SK-N-SH (cell line): ENCODE measurements at regions not wholly inside any gene's neighbourhood (a gene's known extent, or its start where the extent isn't known, plus 50 kb on each side); places are given as distances from the start of the nearest gene placed in this dataset.

Experiments used
- CTCF ChIA-PET: fragments of 300-600, 350-600 bp; formaldehyde crosslinking; extraction: SDS; loops from one replicate; lab custom pipeline; 2021; lab: Yijun Ruan, JAX
- POLR2A ChIA-PET: fragments of 350-600 bp; sonication (Branson Sonifier 250); formaldehyde crosslinking; extraction: SDS; loops from one replicate; lab custom pipeline; 2020; ENCODE audit warnings: antibody characterized with exemption, inconsistent platforms; lab: Yijun Ruan, JAX
- DNase-seq: peaks from one replicate; pipeline ENCODE4 v3.0.0; 2012
- H2AFZ ChIP-seq: fragments of 200-600 bp; sonication (generic); 2 replicates; pipeline ENCODE4 v1.8.1; 2016; ENCODE audit warnings: antibody characterized with exemption, mild to moderate bottlenecking, low read depth
- H3F3A ChIP-seq: fragments of 200-600 bp; sonication (generic); replicated peaks from 2 replicates; pipeline ENCODE3; 2016; ENCODE audit warnings: antibody characterized with exemption, mild to moderate bottlenecking; ENCODE audit not compliant: insufficient read depth
- H3K27ac ChIP-seq, 2 experiments: fragments of 200-500 bp in 1 of 2; fragments of 200-600 bp in 1 of 2; sonication (Bioruptor generic) in 1 of 2; sonication (generic), shearing (Covaris generic) in 1 of 2; 2 replicates each; pipeline versions ENCODE4 v1.5.1 to v1.6.1; 2014 to 2016; ENCODE audit warnings: low read depth in 2 of 2, inconsistent platforms in 1 of 2, low read length in 1 of 2, mild to moderate bottlenecking in 1 of 2, mixed read lengths in 1 of 2
- H3K27me3 ChIP-seq: fragments of 200-600 bp; sonication (generic), shearing (Covaris generic); 2 replicates; pipeline ENCODE4 v1.6.1; 2016; ENCODE audit warnings: mixed run types; ENCODE audit not compliant: insufficient read depth
- H3K36me3 ChIP-seq, 2 experiments: fragments of 200-500 bp in 1 of 2; fragments of 200-600 bp in 1 of 2; sonication (Bioruptor generic) in 1 of 2; sonication (generic) in 1 of 2; replicated peaks in 1 of 2; 2 replicates each; pipeline versions ENCODE3 to v1.5.1; 2014 to 2016; ENCODE audit warnings: low read length in 1 of 2, mild to moderate bottlenecking in 1 of 2; ENCODE audit not compliant: insufficient read depth in 2 of 2, control insufficient read depth in 1 of 2
- H3K4me1 ChIP-seq, 2 experiments: fragments of 200-500 bp in 1 of 2; fragments of 200-600 bp in 1 of 2; sonication (Bioruptor generic) in 1 of 2; sonication (generic), shearing (Covaris generic) in 1 of 2; 2 replicates each; pipeline versions ENCODE4 v1.5.1 to v1.6.1; 2014 to 2016; ENCODE audit warnings: low read depth in 1 of 2, low read length in 1 of 2, mixed run types in 1 of 2; ENCODE audit not compliant: insufficient read depth in 2 of 2, control insufficient read depth in 1 of 2
- H3K4me2 ChIP-seq: fragments of 200-600 bp; sonication (generic), shearing (Covaris generic); 2 replicates; pipeline ENCODE4 v1.6.1; 2017; ENCODE audit warnings: mixed run types
- H3K4me3 ChIP-seq, 2 experiments: fragments of 200-500 bp in 1 of 2; fragments of 200-600 bp in 1 of 2; sonication (Bioruptor generic) in 1 of 2; sonication (generic), shearing (Covaris generic) in 1 of 2; 2 replicates each; pipeline versions ENCODE4 v1.5.1 to v1.8.1; 2014 to 2016; ENCODE audit warnings: low read depth in 2 of 2, inconsistent platforms in 1 of 2, low read length in 1 of 2, mild to moderate bottlenecking in 1 of 2, mixed read lengths in 1 of 2, moderate library complexity in 1 of 2
- H3K79me2 ChIP-seq: fragments of 200-600 bp; sonication (generic); 2 replicates; pipeline ENCODE4 v1.8.1; 2017; ENCODE audit warnings: mild to moderate bottlenecking; ENCODE audit not compliant: insufficient read depth
- H3K9ac ChIP-seq: fragments of 200-600 bp; sonication (generic); 2 replicates; pipeline ENCODE4 v1.6.1; 2017; ENCODE audit warnings: mixed run types
- H3K9me2 ChIP-seq: fragments of 200-600 bp; sonication (generic); 2 replicates; pipeline ENCODE4 v1.6.1; 2017; ENCODE audit warnings: mixed run types
- H3K9me3 ChIP-seq: fragments of 200-600 bp; sonication (generic); 2 replicates; pipeline ENCODE4 v1.6.1; 2017; ENCODE audit warnings: mixed run types, mild to moderate bottlenecking, moderate library complexity
- H4K20me1 ChIP-seq: fragments of 200-600 bp; sonication (generic); 2 replicates; pipeline ENCODE4 v1.6.1; 2017; ENCODE audit warnings: mild to moderate bottlenecking, mixed run types; ENCODE audit not compliant: insufficient read depth
- EZH2phosphoT487 ChIP-seq: fragments of 200-600 bp; sonication (generic); IDR thresholded peaks from 2 replicates; pipeline ENCODE4 v1.6.1; 2017; ENCODE audit warnings: low read depth, mixed run types, mild to moderate bottlenecking, antibody characterized with exemption, moderate library complexity, borderline replicate concordance
- FOXJ3 ChIP-seq: sonication (generic); formaldehyde crosslinking; IDR thresholded peaks from 2 replicates; pipeline ENCODE4 v1.5.1; 2020; ENCODE audit warnings: mild to moderate bottlenecking, missing genetic modification reagents
- FOXM1 ChIP-seq: IDR thresholded peaks from 2 replicates; pipeline ENCODE4 v1.4.0; 2012; ENCODE audit warnings: low read depth, mild to moderate bottlenecking
- MAX ChIP-seq: IDR thresholded peaks from 2 replicates; pipeline ENCODE4 v1.4.0; 2012; ENCODE audit warnings: low read depth
- MXI1 ChIP-seq: IDR thresholded peaks from 2 replicates; pipeline ENCODE4 v1.6.1; 2012; ENCODE audit warnings: mild to moderate bottlenecking, low read depth, low read length, improper control_type of control experiment
- NRF1 ChIP-seq: IDR thresholded peaks from 2 replicates; pipeline ENCODE4 v1.6.1; 2012; ENCODE audit warnings: low read depth, mild to moderate bottlenecking, low read length
- RCOR1 ChIP-seq: fragments of 150-350 bp; IDR thresholded peaks from 2 replicates; pipeline ENCODE4 v1.6.1; 2017; ENCODE audit warnings: antibody characterized with exemption, low read length
- REST ChIP-seq: IDR thresholded peaks from 2 replicates; pipeline ENCODE4 v1.6.1; 2012; ENCODE audit warnings: mild to moderate bottlenecking, low read depth, low read length, moderate library complexity
- RFX5 ChIP-seq: IDR thresholded peaks from 2 replicates; pipeline ENCODE4 v1.6.1; 2012; ENCODE audit warnings: mild to moderate bottlenecking, improper control_type of control experiment, low read length
- RXRA ChIP-seq: IDR thresholded peaks from 2 replicates; pipeline ENCODE4 v1.4.0; 2012; ENCODE audit warnings: low read depth, mild to moderate bottlenecking, borderline replicate concordance
- TCF12 ChIP-seq: IDR thresholded peaks from 2 replicates; pipeline ENCODE4 v1.4.0; 2012
- TEAD4 ChIP-seq: IDR thresholded peaks from 2 replicates; pipeline ENCODE4 v1.4.0; 2012; ENCODE audit warnings: mild to moderate bottlenecking, borderline replicate concordance; ENCODE audit not compliant: insufficient read depth
- USF1 ChIP-seq: IDR thresholded peaks from 2 replicates; pipeline ENCODE4 v1.4.0; 2012; ENCODE audit warnings: low read depth, borderline replicate concordance
- USF2 ChIP-seq: fragments of 150-350 bp; IDR thresholded peaks from 2 replicates; pipeline ENCODE4 v1.6.1; 2017; ENCODE audit warnings: antibody characterized with exemption, low read length, low read depth, borderline replicate concordance
- WGBS: methylation state at CpG from one replicate; pipeline ENCODE4 v1.1.6; 2017; ENCODE audit warnings: low lambda C conversion rate; 5-methylcytosine and 5-hydroxymethylcytosine counted together

GRCh38 chr14:83559721-83560120 lies 1970.2 kb upstream of the FLRT2 start:
- Histone ChIP-seq H3K4me3 (no peak overlapping the region), H2AFZ (no peak overlapping the region), H3F3A (no peaks in the 10 kb centered on the region), H3K9ac (no peak overlapping the region), H3K27me3 (no peaks in the 10 kb centered on the region), H4K20me1 (no peaks in the 10 kb centered on the region), H3K9me2 (no peaks in the 10 kb centered on the region), H3K4me2 (no peak overlapping the region), H3K27ac (no peak overlapping the region), H3K9me3 (no peaks in the 10 kb centered on the region), H3K4me1 (no peaks in the 10 kb centered on the region), H3K79me2 (no peaks in the 10 kb centered on the region), H3K36me3 (no peaks in the 10 kb centered on the region)
- ChIA-PET POLR2A (no interaction called here), CTCF (interaction anchor here (0.7 kb wide), 1 partner anchor 258 kb away, joined by 3 read pairs; no protein-coding TSS in a partner anchor)
- TF ChIP-seq TEAD4 (no peak), RXRA (no peak), USF2 (no peak), FOXJ3 (no peak), TCF12 (no peak), RFX5 (no peak), REST (no peak), FOXM1 (no peak), USF1 (no peak)
- DNase-seq, result no peak

GRCh38 chr14:83561261-83561660 lies 1968.7 kb upstream of the FLRT2 start:
- no CpG with 5 or more reads among the region's 7 CpGs for WGBS

More at GRCh38 chr14:83561261-83561660, 1968.7 kb upstream of the FLRT2 start:
- no peak overlapping the region for H3K4me2 ChIP-seq
- H3K27ac ChIP-seq, result no peak overlapping the region
- no peaks in the 10 kb centered on the region for H3K79me2 ChIP-seq
- no peaks in the 10 kb centered on the region for H3K27me3 ChIP-seq
- no peaks in the 10 kb centered on the region for H4K20me1 ChIP-seq
- no peak overlapping the region for H3K9ac ChIP-seq
- no peaks in the 10 kb centered on the region for H3K36me3 ChIP-seq
- TF ChIP-seq EZH2phosphoT487 (no peak), NRF1 (no peak), MAX (no peak), RCOR1 (no peak), USF2 (no peak), RXRA (no peak), MXI1 (no peak)
- ChIA-PET CTCF (no interaction called here), POLR2A (no interaction called here)
- H3K4me1 ChIP-seq, result no peaks in the 10 kb centered on the region
- H3K4me3 ChIP-seq, result no peak overlapping the region
- no peaks in the 10 kb centered on the region for H3K9me3 ChIP-seq
- H3K9me2 ChIP-seq, result no peaks in the 10 kb centered on the region
- H3F3A ChIP-seq, result no peaks in the 10 kb centered on the region
- no peak for DNase-seq
- H2AFZ ChIP-seq, result no peak overlapping the region
